ENCODE measurements at regions not wholly inside any gene's neighbourhood (a gene's known extent, or its start where the extent isn't known, plus 50 kb on each side); places are given as distances from the start of the nearest gene placed in this dataset.

DNA sequence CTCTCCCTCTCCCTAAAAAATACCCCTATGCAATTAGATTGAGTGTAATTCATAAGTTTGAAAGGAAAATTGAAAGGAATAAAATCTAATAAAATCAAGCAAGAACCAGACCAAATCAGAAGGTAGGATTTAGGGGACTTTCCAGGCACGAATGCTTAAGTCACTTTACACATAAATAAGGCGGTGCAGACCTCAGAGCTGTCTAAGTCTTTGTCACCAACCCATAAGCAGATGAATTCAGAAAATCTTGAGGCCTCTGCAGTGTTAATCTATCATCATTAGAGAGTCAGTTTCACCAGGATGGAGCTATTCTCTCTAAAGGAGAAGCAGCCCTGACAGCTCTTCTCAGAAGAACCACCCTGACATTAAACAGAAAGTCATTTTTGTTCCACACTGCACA lies 819.1 kb upstream of the AMELY start:
- TF ChIP-seq POLR2A (IDR thresholded peaks at IDR 0.05), result no peak
- TF ChIP-seq, protein P1, sequence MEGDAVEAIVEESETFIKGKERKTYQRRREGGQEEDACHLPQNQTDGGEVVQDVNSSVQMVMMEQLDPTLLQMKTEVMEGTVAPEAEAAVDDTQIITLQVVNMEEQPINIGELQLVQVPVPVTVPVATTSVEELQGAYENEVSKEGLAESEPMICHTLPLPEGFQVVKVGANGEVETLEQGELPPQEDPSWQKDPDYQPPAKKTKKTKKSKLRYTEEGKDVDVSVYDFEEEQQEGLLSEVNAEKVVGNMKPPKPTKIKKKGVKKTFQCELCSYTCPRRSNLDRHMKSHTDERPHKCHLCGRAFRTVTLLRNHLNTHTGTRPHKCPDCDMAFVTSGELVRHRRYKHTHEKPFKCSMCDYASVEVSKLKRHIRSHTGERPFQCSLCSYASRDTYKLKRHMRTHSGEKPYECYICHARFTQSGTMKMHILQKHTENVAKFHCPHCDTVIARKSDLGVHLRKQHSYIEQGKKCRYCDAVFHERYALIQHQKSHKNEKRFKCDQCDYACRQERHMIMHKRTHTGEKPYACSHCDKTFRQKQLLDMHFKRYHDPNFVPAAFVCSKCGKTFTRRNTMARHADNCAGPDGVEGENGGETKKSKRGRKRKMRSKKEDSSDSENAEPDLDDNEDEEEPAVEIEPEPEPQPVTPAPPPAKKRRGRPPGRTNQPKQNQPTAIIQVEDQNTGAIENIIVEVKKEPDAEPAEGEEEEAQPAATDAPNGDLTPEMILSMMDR (IDR thresholded peaks at IDR 0.05), result no peak

All from lower leg skin (tissue), 3 donors.